IMR-90 (cell line): ENCODE measurements at regions not wholly inside any gene's neighbourhood (a gene's known extent, or its start where the extent isn't known, plus 50 kb on each side); places are given as distances from the start of the nearest gene placed in this dataset.
"Not testable (repeated sequence)": the region's sequence is repeated elsewhere in the genome, so short reads cannot be mapped to it uniquely, and the experiment has no call there.

ENCODE experiments used
- ATAC-seq: fragments of 200-7000 bp; cut with Tn5 transposase; 2 replicates; pipeline ENCODE4 v1.9.1; 2020; ENCODE audit warnings: low read depth, mild to moderate bottlenecking, moderate library complexity
- BruUV-seq: library from RNA; stranded (reverse); fragments of 400-500 nt; replicated peaks from 2 replicates; lab custom pipeline; 2021; lab: Mats Ljungman, UMichigan
- CTCF ChIA-PET: fragments of 300-600 bp; formaldehyde crosslinking; extraction: SDS; loops from one replicate; lab custom pipeline; 2021; ENCODE audit warnings: antibody characterized with exemption; lab: Yijun Ruan, JAX
- POLR2A ChIA-PET: fragments of 300-600 bp; sonication (Branson Sonifier 250); formaldehyde crosslinking; loops from one replicate; lab custom pipeline; 2022; ENCODE audit warnings: antibody characterized with exemption; ENCODE audit not compliant: unreplicated experiment; lab: Charles Lee
- DNase-seq: peaks from one replicate; pipeline ENCODE4 v3.0.0; 2013
- H2AFZ ChIP-seq: replicated peaks from 2 replicates; pipeline ENCODE3; 2013; ENCODE audit warnings: low read length, mild to moderate bottlenecking; ENCODE audit not compliant: poor library complexity
- H2AK5ac ChIP-seq: 2 replicates; pipeline ENCODE4 v1.6.1; 2013; ENCODE audit warnings: low read depth, low read length, inconsistent platforms
- H2AK9ac ChIP-seq: replicated peaks from 2 replicates; pipeline ENCODE3; 2013; ENCODE audit warnings: mild to moderate bottlenecking, low read depth, low read length, moderate library complexity; ENCODE audit not compliant: poor library complexity
- H2BK120ac ChIP-seq: 2 replicates; pipeline ENCODE4 v1.6.1; 2013; ENCODE audit warnings: low read depth, low read length, inconsistent platforms
- H2BK15ac ChIP-seq: 3 replicates; pipeline ENCODE4 v1.6.1; 2013; ENCODE audit warnings: low read depth, low read length, inconsistent platforms
- H2BK20ac ChIP-seq: 2 replicates; pipeline ENCODE4 v1.6.1; 2013; ENCODE audit warnings: low read depth, mild to moderate bottlenecking, inconsistent platforms, low read length, moderate library complexity
- H2BK5ac ChIP-seq: 2 replicates; pipeline ENCODE4 v1.6.1; 2013; ENCODE audit warnings: mild to moderate bottlenecking, low read depth, low read length, inconsistent platforms; ENCODE audit not compliant: poor library complexity, severe bottlenecking
- H3K14ac ChIP-seq: replicated peaks from 2 replicates; pipeline ENCODE4 v1.6.1; 2013; ENCODE audit warnings: low read depth, low read length, inconsistent platforms
- H3K18ac ChIP-seq: 2 replicates; pipeline ENCODE4 v1.6.1; 2013; ENCODE audit warnings: low read depth, low read length, control low read depth
- H3K23ac ChIP-seq: 2 replicates; pipeline ENCODE4 v1.6.1; 2013; ENCODE audit warnings: low read depth, low read length, inconsistent platforms
- H3K27ac ChIP-seq: 2 replicates; pipeline ENCODE4 v1.5.1; 2013; ENCODE audit warnings: mild to moderate bottlenecking, control low read depth, low read length; ENCODE audit not compliant: insufficient read depth
- H3K27me3 ChIP-seq: 2 replicates; pipeline ENCODE4 v1.6.1; 2013; ENCODE audit warnings: low read length; ENCODE audit not compliant: control insufficient read depth, insufficient read depth
- H3K36me3 ChIP-seq: 2 replicates; pipeline ENCODE4 v1.6.1; 2013; ENCODE audit warnings: low read length, mixed read lengths; ENCODE audit not compliant: control insufficient read depth, insufficient read depth
- H3K4ac ChIP-seq: 2 replicates; pipeline ENCODE4 v1.6.1; 2013; ENCODE audit warnings: low read depth, low read length, inconsistent platforms
- H3K4me1 ChIP-seq: 2 replicates; pipeline ENCODE4 v1.6.1; 2013; ENCODE audit warnings: low read length, mixed read lengths; ENCODE audit not compliant: control insufficient read depth, insufficient read depth
- H3K4me2 ChIP-seq: 2 replicates; pipeline ENCODE4 v1.6.1; 2013; ENCODE audit warnings: low read depth, mild to moderate bottlenecking, control low read depth, low read length, moderate library complexity
- H3K4me3 ChIP-seq: 2 replicates; pipeline ENCODE4 v1.5.1; 2013; ENCODE audit warnings: low read depth, mild to moderate bottlenecking, control low read depth, low read length, moderate library complexity; ENCODE audit not compliant: insufficient read depth
- H3K56ac ChIP-seq: 2 replicates; pipeline ENCODE4 v1.6.1; 2013; ENCODE audit warnings: low read length, inconsistent platforms; ENCODE audit not compliant: insufficient read depth; ENCODE audit errors: extremely low read depth
- H3K79me1 ChIP-seq, 2 experiments: 2 replicates each; pipeline ENCODE4 v1.6.1; 2013; ENCODE audit warnings: low read length in 2 of 2, inconsistent platforms in 1 of 2, low read depth in 1 of 2
- H3K9ac ChIP-seq: 2 replicates; pipeline ENCODE4 v1.6.1; 2013; ENCODE audit warnings: low read depth, low read length, control low read depth
- H3K9me1 ChIP-seq: 2 replicates; pipeline ENCODE4 v1.6.1; 2013; ENCODE audit warnings: low read length, inconsistent platforms; ENCODE audit not compliant: insufficient read depth
- H3K9me3 ChIP-seq: 2 replicates; pipeline ENCODE4 v1.6.1; 2013; ENCODE audit warnings: low read length; ENCODE audit not compliant: control insufficient read depth, insufficient read depth
- H4K20me1 ChIP-seq: 2 replicates; pipeline ENCODE4 v1.6.1; 2013; ENCODE audit warnings: low read length, inconsistent platforms; ENCODE audit not compliant: insufficient read depth
- H4K5ac ChIP-seq: 2 replicates; pipeline ENCODE4 v1.6.1; 2013; ENCODE audit warnings: mild to moderate bottlenecking, low read depth, low read length, control low read depth
- H4K8ac ChIP-seq, 2 experiments: 2 replicates each; pipeline ENCODE4 v1.6.1; 2013; ENCODE audit warnings: low read depth in 2 of 2, low read length in 2 of 2, control low read depth in 1 of 2, inconsistent platforms in 1 of 2
- H4K91ac ChIP-seq: 2 replicates; pipeline ENCODE4 v1.6.1; 2013; ENCODE audit warnings: low read depth, low read length, inconsistent platforms; ENCODE audit not compliant: insufficient read depth
- MAFK ChIP-seq: IDR thresholded peaks from 2 replicates; pipeline ENCODE4 v1.6.1; 2012; ENCODE audit warnings: low read depth, low read length, improper control_type of control experiment
- MAZ ChIP-seq: IDR thresholded peaks from 2 replicates; pipeline ENCODE4 v1.6.1; 2012; ENCODE audit warnings: low read depth, mild to moderate bottlenecking, low read length, improper control_type of control experiment, moderate library complexity, borderline replicate concordance
- NFE2L2 ChIP-seq: fragments of 150-350 bp; IDR thresholded peaks from 2 replicates; pipeline ENCODE4 v1.6.1; 2016; ENCODE audit warnings: low read depth, mild to moderate bottlenecking, low read length
- POLR2A ChIP-seq: IDR thresholded peaks from 2 replicates; pipeline ENCODE4 v1.6.1; 2012; ENCODE audit warnings: mild to moderate bottlenecking, low read depth, low read length
- RCOR1 ChIP-seq: IDR thresholded peaks from 2 replicates; pipeline ENCODE4 v1.6.1; 2012; ENCODE audit warnings: mild to moderate bottlenecking, low read length, improper control_type of control experiment; ENCODE audit not compliant: insufficient replicate concordance
- RFX5 ChIP-seq: IDR thresholded peaks from 2 replicates; pipeline ENCODE4 v1.8.0; 2012; ENCODE audit warnings: low read depth, mild to moderate bottlenecking, low read length, moderate library complexity
- WGBS, 2 experiments: methylation state at CpG; one replicate each; pipeline versions ENCODE4 v1.1.5 to v1.1.7; 2013; ENCODE audit warnings: missing lambda C conversion rate in 2 of 2; ENCODE audit not compliant: insufficient read length in 1 of 2; ENCODE audit errors: extremely low coverage in 2 of 2; 5-methylcytosine and 5-hydroxymethylcytosine counted together
- dilution Hi-C: fragments of 300-500 bp; cut with HindIII; formaldehyde crosslinking; loops from one replicate; pipeline ENCODE4 v1.14.3; 2018; ENCODE audit warnings: low sequenced_read_pairs; ENCODE audit not compliant: unreplicated experiment
- in situ Hi-C: fragments of 300-500 bp; cut with MboI; formaldehyde crosslinking; loops from 3 replicates; pipeline ENCODE4 v1.14.3; 2019; ENCODE audit warnings: low sequenced_read_pairs, inconsistent platforms, mixed read lengths
- intact Hi-C: fragments of 100-400 bp; cut with micrococcal nuclease; formaldehyde crosslinking; loops from 2 replicates; pipeline ENCODE4 v1.10.0; 2022

DNA sequence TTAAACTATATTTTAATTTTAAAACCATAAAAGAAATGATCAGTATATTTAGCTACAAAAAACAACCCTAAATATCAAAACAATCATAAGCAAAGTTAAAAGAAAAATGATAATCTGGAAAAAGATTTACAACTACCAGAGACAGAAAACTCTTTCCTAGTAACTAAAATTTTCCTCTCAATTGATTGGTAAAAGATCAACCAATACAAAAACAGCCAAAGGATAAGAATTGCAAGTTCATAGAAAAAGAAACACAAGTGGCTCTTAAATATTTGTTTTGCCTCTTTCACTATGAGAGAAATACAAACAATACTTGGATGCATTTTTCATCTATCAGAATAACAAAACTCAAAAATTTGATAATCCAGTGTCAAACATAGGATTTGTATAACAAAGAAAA, 101.8 kb upstream of the ZC3H15 start:
- Histone ChIP-seq H2BK15ac (no peak overlapping the region), H3K9me1 (no peaks in the 10 kb centered on the region), H2BK120ac (no peak overlapping the region), H4K20me1 (no peaks in the 10 kb centered on the region), H3K4ac (no peak overlapping the region), H3K18ac (no peak overlapping the region), H2AK5ac (no peak overlapping the region), H3K27ac (no peak overlapping the region), H4K5ac (no peak overlapping the region), H3K9ac (no peak overlapping the region), H3K14ac (no peak overlapping the region), H3K4me2 (no peak overlapping the region), H2AK9ac (no peak overlapping the region), H3K79me1 (no peaks in the 10 kb centered on the region), H3K56ac (no peak overlapping the region), H3K4me3 (no peak overlapping the region), H2AFZ (no peak overlapping the region), H3K36me3 (no peaks in the 10 kb centered on the region), H3K9me3 (peaks cover 2% of the 10 kb centered on the region; the same call in 1 of the 2 replicates), H4K8ac (no peak overlapping the region), H3K27me3 (no peaks in the 10 kb centered on the region), H2BK20ac (no peak overlapping the region), H3K4me1 (no peaks in the 10 kb centered on the region), H2BK5ac (no peak overlapping the region), H4K91ac (no peak overlapping the region), H3K23ac (no peak overlapping the region)
- CTCF ChIA-PET: no interaction called here
- POLR2A ChIA-PET: no interaction called here
- ATAC-seq: no peak
- in situ Hi-C loops (no loop called here), intact Hi-C loops (no loop called here), dilution Hi-C loops (no loop called here)
- DNase-seq: no peak
- no peak for TF ChIP-seq MAFK
- TF ChIP-seq NFE2L2: no peak
- no peak for TF ChIP-seq RCOR1
- no peak for TF ChIP-seq RFX5
- no peak for TF ChIP-seq POLR2A
- no peak for TF ChIP-seq MAZ
- no TSS peak for BruUV-seq

GRCh38 chr2:186385638-186386201, 100.3 kb upstream of the ZC3H15 start:
- H2AK5ac ChIP-seq, in situ Hi-C loops: not testable (repeated sequence)
- WGBS, 2 experiments: 68% methylated on average over 3 of the region's 4 CpGs; no CpG with 5 or more reads in 1 of the 2 experiments

More at GRCh38 chr2:186385638-186386201, 100.3 kb upstream of the ZC3H15 start:
- H3K4me3 ChIP-seq, H4K20me1 ChIP-seq, H4K5ac ChIP-seq, H3K9me1 ChIP-seq, dilution Hi-C loops, H2BK15ac ChIP-seq, H3K27me3 ChIP-seq, H2AFZ ChIP-seq, DNase-seq, H3K36me3 ChIP-seq, H2BK5ac ChIP-seq, H3K4ac ChIP-seq, ATAC-seq, H2BK20ac ChIP-seq, H3K4me2 ChIP-seq, intact Hi-C loops, H3K9me3 ChIP-seq, H3K4me1 ChIP-seq, H3K27ac ChIP-seq, H2BK120ac ChIP-seq, BruUV-seq, POLR2A ChIA-PET, H3K23ac ChIP-seq, H3K18ac ChIP-seq, H4K91ac ChIP-seq, H3K9ac ChIP-seq, H3K79me1 ChIP-seq, H3K56ac ChIP-seq, H3K14ac ChIP-seq, H4K8ac ChIP-seq, CTCF ChIA-PET, H2AK9ac ChIP-seq: not testable (repeated sequence)
